ENCODE measurements at regions not wholly inside any gene's neighbourhood (a gene's known extent, or its start where the extent isn't known, plus 50 kb on each side); places are given as distances from the start of the nearest gene placed in this dataset.

- no peak for TF ChIP-seq CTCF (IDR thresholded peaks at IDR 0.05)
Measured at GRCh38 chr6:104134876-104135275, 724.8 kb downstream of the HACE1 start.

GRCh38 chr6:104130343-104130742, 729.4 kb downstream of the HACE1 start:
- Histone ChIP-seq H3K4me3 (no peak overlapping the region), H3K27ac (no peak overlapping the region)
- DNase-seq (ENCODE audit: low spot score), result no peak
- no peak for TF ChIP-seq CTCF (IDR thresholded peaks at IDR 0.05)

More at GRCh38 chr6:104134876-104135275, 724.8 kb downstream of the HACE1 start:
- Histone ChIP-seq H3K27ac (no peak overlapping the region), H3K4me3 (no peak overlapping the region)
- no peak for DNase-seq (ENCODE audit: low spot score)

GRCh38 chr6:104126315-104127005, 733.3 kb downstream of the HACE1 start:
- DNase-seq (ENCODE audit: low spot score), result no peak
- Histone ChIP-seq H3K4me3 (no peak overlapping the region), H3K27ac (no peak overlapping the region)
- no peak for TF ChIP-seq CTCF (IDR thresholded peaks at IDR 0.05)

GRCh38 chr6:104123227-104123626, 736.5 kb downstream of the HACE1 start:
- H3K4me3 ChIP-seq, result no peak overlapping the region
- DNase-seq (ENCODE audit: low spot score), result no peak
- TF ChIP-seq CTCF (IDR thresholded peaks at IDR 0.05), result no peak
- no peak overlapping the region for H3K27ac ChIP-seq

GRCh38 chr6:104118274-104118673, 741.4 kb downstream of the HACE1 start:
- DNase-seq (ENCODE audit: low spot score), result no peak
- no peak for TF ChIP-seq CTCF (IDR thresholded peaks at IDR 0.05)
- Histone ChIP-seq H3K27ac (no peak overlapping the region), H3K4me3 (no peak overlapping the region)

GRCh38 chr6:104109806-104110205, 749.9 kb downstream of the HACE1 start:
- Histone ChIP-seq H3K27ac (no peak overlapping the region), H3K4me3 (no peak overlapping the region)
- TF ChIP-seq CTCF (IDR thresholded peaks at IDR 0.05), result no peak
- no peak for DNase-seq (ENCODE audit: low spot score)

- Histone ChIP-seq H3K27ac (no peak overlapping the region), H3K4me3 (no peak overlapping the region)
- no peak for DNase-seq (ENCODE audit: low spot score)
- no peak for TF ChIP-seq CTCF (IDR thresholded peaks at IDR 0.05)
Measured at GRCh38 chr6:104108634-104109033, 751.1 kb downstream of the HACE1 start.
